GM12878 (cell line): ENCODE measurements at regions not wholly inside any gene's neighbourhood (a gene's known extent, or its start where the extent isn't known, plus 50 kb on each side); places are given as distances from the start of the nearest gene placed in this dataset.

ENCODE experiments used
- ATAC-seq: fragments of 200-7000 bp; cut with Tn5 transposase; 3 replicates; pipeline ENCODE4 v1.9.1; 2020; ENCODE audit warnings: mild to moderate bottlenecking, moderate library complexity
- BruUV-seq: library from RNA; stranded (reverse); fragments of 400-500 nt; replicated peaks from 2 replicates; lab custom pipeline; 2021; lab: Mats Ljungman, UMichigan
- CTCF ChIA-PET: fragments of 300-600 bp; sonication (Branson Sonifier 250); formaldehyde crosslinking; extraction: SDS; loops from one replicate; lab custom pipeline; 2021; ENCODE audit warnings: inconsistent platforms; lab: Yijun Ruan, JAX
- POLR2A ChIA-PET: fragments of 350-600 bp; formaldehyde crosslinking; extraction: SDS; loops from one replicate; lab custom pipeline; 2021; ENCODE audit warnings: inconsistent platforms; lab: Charles Lee
- RAD21 ChIA-PET: fragments of 300-600 bp; sonication (Branson Sonifier 250); formaldehyde crosslinking; loops from one replicate; lab custom pipeline; 2023; ENCODE audit warnings: antibody characterized with exemption; ENCODE audit not compliant: unreplicated experiment; lab: Charles Lee
- SMC1A ChIA-PET: fragments of 300-600 bp; sonication (Branson Sonifier 250); formaldehyde crosslinking; loops from one replicate; lab custom pipeline; 2023; ENCODE audit not compliant: unreplicated experiment, uncharacterized antibody; lab: Charles Lee
- DNase-seq: peaks from one replicate; pipeline ENCODE4 v3.0.0-alpha.2; 2011; ENCODE audit warnings: low read depth, low spot score
- FAIRE-seq: peaks from 3 replicates; lab custom pipeline; 2011; peaks lifted over from hg19 to GRCh38; lab: Jason Lieb, UNC
- H2AFZ ChIP-seq: 2 replicates; pipeline ENCODE4 v1.6.0; 2011; ENCODE audit warnings: low read depth, low read length, control low read depth; ENCODE audit not compliant: control insufficient read depth
- H3K27ac ChIP-seq: 2 replicates; pipeline ENCODE4 v1.5.1; 2011; ENCODE audit warnings: control low read depth; ENCODE audit not compliant: control insufficient read depth, insufficient read depth
- H3K27me3 ChIP-seq, 2 experiments: replicated peaks in 1 of 2; 2 replicates each; pipeline versions ENCODE4 v1.6.0 to v1.6.1; 2011; ENCODE audit warnings: low read length in 1 of 2; ENCODE audit not compliant: control insufficient read depth in 2 of 2, insufficient read depth in 2 of 2
- H3K36me3 ChIP-seq, 2 experiments: 2 replicates each; pipeline ENCODE4 v1.5.1; 2011; ENCODE audit warnings: low read length in 1 of 2; ENCODE audit not compliant: control insufficient read depth in 2 of 2, insufficient read depth in 2 of 2
- H3K4me1 ChIP-seq: 2 replicates; pipeline ENCODE4 v1.6.1; 2011; ENCODE audit warnings: mild to moderate bottlenecking, low read length, moderate library complexity, mixed read lengths; ENCODE audit not compliant: control insufficient read depth, insufficient read depth
- H3K4me2 ChIP-seq: 2 replicates; pipeline ENCODE4 v1.6.0; 2011; ENCODE audit warnings: control low read depth; ENCODE audit not compliant: control insufficient read depth, insufficient read depth
- H3K4me3 ChIP-seq: fragments of 200-600 bp; sonication (generic); 2 replicates; pipeline ENCODE4 v1.5.1; 2016
- H3K79me2 ChIP-seq: 2 replicates; pipeline ENCODE4 v1.6.0; 2011; ENCODE audit warnings: low read length; ENCODE audit not compliant: control insufficient read depth, insufficient read depth
- H3K9ac ChIP-seq: 2 replicates; pipeline ENCODE4 v1.8.0; 2011; ENCODE audit warnings: low read length, control low read depth, mixed read lengths; ENCODE audit not compliant: control insufficient read depth, insufficient read depth
- H3K9me3 ChIP-seq: replicated peaks from 3 replicates; pipeline ENCODE4 v1.5.1; 2011; ENCODE audit warnings: mild to moderate bottlenecking, low read length; ENCODE audit not compliant: control insufficient read depth, insufficient read depth
- H4K20me1 ChIP-seq: 2 replicates; pipeline ENCODE4 v1.6.0; 2011; ENCODE audit not compliant: control insufficient read depth, insufficient read depth
- EGR1 ChIP-seq, 2 experiments: IDR thresholded peaks; 1 replicate in 1 of 2; 2 replicates in 1 of 2; pipeline ENCODE4 v1.6.1; 2011 to 2012; ENCODE audit warnings: low read depth in 2 of 2, low read length in 2 of 2, borderline replicate concordance in 1 of 2, mild to moderate bottlenecking in 1 of 2, moderate library complexity in 1 of 2
- IKZF2 ChIP-seq, 2 experiments: fragments of 450-650 bp; IDR thresholded peaks; 2 replicates each; pipeline ENCODE4 v1.6.1; 2017; ENCODE audit warnings: mild to moderate bottlenecking in 2 of 2, moderate library complexity in 2 of 2
- NBN ChIP-seq: fragments of 450-650 bp; IDR thresholded peaks from 2 replicates; pipeline ENCODE4 v1.6.1; 2016
- POU2F2 ChIP-seq: IDR thresholded peaks from 3 replicates; pipeline ENCODE4 v1.6.1; 2011; ENCODE audit warnings: low read depth, mild to moderate bottlenecking, low read length, borderline replicate concordance
- RAD21 ChIP-seq: IDR thresholded peaks from 2 replicates; pipeline ENCODE4 v1.6.1; 2011; ENCODE audit warnings: mild to moderate bottlenecking, low read depth, low read length, moderate library complexity; ENCODE audit not compliant: insufficient read depth
- RELA ChIP-seq: fragments of 450-650 bp; IDR thresholded peaks from 2 replicates; pipeline ENCODE4 v1.8.0; 2014; ENCODE audit warnings: borderline replicate concordance; ENCODE audit not compliant: partially characterized antibody
- SREBF1 ChIP-seq: IDR thresholded peaks from 2 replicates; pipeline ENCODE4 v1.6.1; 2012; ENCODE audit warnings: mild to moderate bottlenecking, low read length
- TCF12 ChIP-seq: IDR thresholded peaks from 2 replicates; pipeline ENCODE4 v1.6.1; 2011; ENCODE audit warnings: low read depth, mild to moderate bottlenecking, low read length
- ZBED1 ChIP-seq: IDR thresholded peaks from 2 replicates; pipeline ENCODE4 v1.6.1; 2016; ENCODE audit warnings: borderline replicate concordance
- ZBTB40 ChIP-seq: fragments of 450-650 bp; IDR thresholded peaks from 2 replicates; pipeline ENCODE4 v1.6.1; 2016; ENCODE audit warnings: mild to moderate bottlenecking, moderate library complexity, borderline replicate concordance
- WGBS: methylation state at CpG from one replicate; pipeline ENCODE4 v1.1.6; 2016; ENCODE audit warnings: low lambda C conversion rate; ENCODE audit not compliant: insufficient replicate concordance, insufficient coverage; ENCODE audit errors: missing lambda C conversion rate; 5-methylcytosine and 5-hydroxymethylcytosine counted together
- in situ Hi-C: fragments of 300-500 bp; cut with MboI; formaldehyde crosslinking; loops from 9 replicates; pipeline ENCODE4 v1.14.3; 2018; ENCODE audit warnings: mixed read lengths
- intact Hi-C: fragments of 100-400 bp; cut with micrococcal nuclease; formaldehyde crosslinking; loops from one replicate; pipeline ENCODE4 v1.14.2; 2022; ENCODE audit not compliant: unreplicated experiment
- TF ChIP-seq, protein P1 (sequence below): IDR thresholded peaks from 2 replicates; pipeline ENCODE4 v1.6.1; 2012; ENCODE audit warnings: low read depth, low read length, improper control_type of control experiment
- TF ChIP-seq, protein P2 (sequence below): IDR thresholded peaks from 2 replicates; pipeline ENCODE4 v1.6.1; 2012; ENCODE audit warnings: low read depth, low read length, improper control_type of control experiment

- Histone ChIP-seq H3K27me3 (no peaks in the 10 kb centered on the region), H3K4me2 (no peak overlapping the region), H3K9ac (no peak overlapping the region), H3K4me1 (no peaks in the 10 kb centered on the region), H3K27ac (no peak overlapping the region), H3K36me3 (no peaks in the 10 kb centered on the region), H3K4me3 (no peak overlapping the region), H4K20me1 (no peaks in the 10 kb centered on the region), H2AFZ (no peak overlapping the region), H3K79me2 (no peaks in the 10 kb centered on the region), H3K9me3 (no peaks in the 10 kb centered on the region)
- in situ Hi-C loops (no loop called here), intact Hi-C loops (no loop called here)
- TF ChIP-seq NBN, result no peak
- peak; percentile 61; the same call in 1 of the 2 replicates for TF ChIP-seq ZBTB40
- no TSS peak for BruUV-seq
- FAIRE-seq (no peak), ATAC-seq (no peak), DNase-seq (no peak)
- POLR2A ChIA-PET, result no interaction called here
- RAD21 ChIA-PET, result no interaction called here
- CTCF ChIA-PET, result no interaction called here
- WGBS, result 40% methylated on average over 4 of the region's 4 CpGs
- SMC1A ChIA-PET, result interaction anchor here (1.0 kb wide), 1 partner anchor 24 kb away, joined by 3 read pairs; no protein-coding TSS in a partner anchor
Observed at GRCh38 chr11:42824067-42824466, 487.7 kb upstream of the API5 start.

DNA sequence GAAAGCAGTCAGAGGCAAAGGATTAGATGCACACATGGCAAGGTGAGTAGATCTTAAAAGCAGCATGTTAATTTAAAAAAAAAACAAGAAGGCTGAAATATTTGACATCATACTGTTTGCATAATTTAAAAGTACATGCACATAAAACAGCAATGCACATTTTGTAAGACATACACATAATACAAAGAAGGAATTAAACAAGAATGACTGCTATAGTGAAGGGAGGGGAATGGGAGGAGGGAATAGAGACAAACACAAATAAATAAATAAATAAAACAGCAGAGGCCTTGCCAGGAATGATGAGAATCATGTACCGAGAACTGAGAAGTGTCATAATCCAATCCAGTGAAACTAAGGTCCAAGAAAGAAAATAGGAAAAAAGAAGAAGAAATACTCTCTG, 486.2 kb upstream of the API5 start:
- Histone ChIP-seq H3K27me3 (no peaks in the 10 kb centered on the region), H2AFZ (no peak overlapping the region), H4K20me1 (no peaks in the 10 kb centered on the region), H3K4me1 (no peaks in the 10 kb centered on the region), H3K27ac (no peak overlapping the region), H3K4me2 (no peak overlapping the region), H3K4me3 (no peak overlapping the region), H3K79me2 (no peaks in the 10 kb centered on the region), H3K36me3 (no peaks in the 10 kb centered on the region), H3K9me3 (no peaks in the 10 kb centered on the region), H3K9ac (no peak overlapping the region)
- ChIA-PET SMC1A (interaction anchor here (1.7 kb wide), 2 partner anchors 9 to 14 kb away, joined by 5 to 11 read pairs; no protein-coding TSS in a partner anchor), CTCF (interaction anchor here (0.7 kb wide), 1 partner anchor 7 kb away, joined by 3 read pairs; no protein-coding TSS in a partner anchor), RAD21 (no interaction called here), POLR2A (no interaction called here)
- no peak for ATAC-seq
- WGBS, result 78% methylated on average over 1 of the region's 1 CpG
- BruUV-seq, result no TSS peak
- no peak for FAIRE-seq
- no peak for DNase-seq
- in situ Hi-C loops (no loop called here), intact Hi-C loops (no loop called here)
- no peak for TF ChIP-seq POU2F2
- TF ChIP-seq RAD21, result no peak
- no peak for TF ChIP-seq SREBF1
- TF ChIP-seq, protein P1, sequence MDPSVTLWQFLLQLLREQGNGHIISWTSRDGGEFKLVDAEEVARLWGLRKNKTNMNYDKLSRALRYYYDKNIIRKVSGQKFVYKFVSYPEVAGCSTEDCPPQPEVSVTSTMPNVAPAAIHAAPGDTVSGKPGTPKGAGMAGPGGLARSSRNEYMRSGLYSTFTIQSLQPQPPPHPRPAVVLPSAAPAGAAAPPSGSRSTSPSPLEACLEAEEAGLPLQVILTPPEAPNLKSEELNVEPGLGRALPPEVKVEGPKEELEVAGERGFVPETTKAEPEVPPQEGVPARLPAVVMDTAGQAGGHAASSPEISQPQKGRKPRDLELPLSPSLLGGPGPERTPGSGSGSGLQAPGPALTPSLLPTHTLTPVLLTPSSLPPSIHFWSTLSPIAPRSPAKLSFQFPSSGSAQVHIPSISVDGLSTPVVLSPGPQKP, result no peak
- no peak for TF ChIP-seq IKZF2 (IDR thresholded peaks at IDR 0.05)
- TF ChIP-seq, protein P2, sequence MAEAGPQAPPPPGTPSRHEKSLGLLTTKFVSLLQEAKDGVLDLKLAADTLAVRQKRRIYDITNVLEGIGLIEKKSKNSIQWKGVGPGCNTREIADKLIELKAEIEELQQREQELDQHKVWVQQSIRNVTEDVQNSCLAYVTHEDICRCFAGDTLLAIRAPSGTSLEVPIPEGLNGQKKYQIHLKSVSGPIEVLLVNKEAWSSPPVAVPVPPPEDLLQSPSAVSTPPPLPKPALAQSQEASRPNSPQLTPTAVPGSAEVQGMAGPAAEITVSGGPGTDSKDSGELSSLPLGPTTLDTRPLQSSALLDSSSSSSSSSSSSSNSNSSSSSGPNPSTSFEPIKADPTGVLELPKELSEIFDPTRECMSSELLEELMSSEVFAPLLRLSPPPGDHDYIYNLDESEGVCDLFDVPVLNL, result no peak
- no peak for TF ChIP-seq EGR1 (IDR thresholded peaks at IDR 0.05; ENCODE audit: borderline replicate concordance in 1 of 2, low read depth in 2 of 2, low read length in 2 of 2)
- TF ChIP-seq ZBED1, result no peak
- TF ChIP-seq TCF12, result no peak
- no peak for TF ChIP-seq RELA
